GM19043 (cell line): ENCODE measurements at regions not wholly inside any gene's neighbourhood (a gene's known extent, or its start where the extent isn't known, plus 50 kb on each side); places are given as distances from the start of the nearest gene placed in this dataset.
A peak's percentile ranks its signal among the peaks of the same experiment; 100 is the strongest.

Experiments used
- ATAC-seq: cut with Tn5 transposase; IDR thresholded peaks from one replicate; pipeline ENCODE4 v1.9.1; 2021; ENCODE audit warnings: low read depth; ENCODE audit not compliant: unreplicated experiment

DNA sequence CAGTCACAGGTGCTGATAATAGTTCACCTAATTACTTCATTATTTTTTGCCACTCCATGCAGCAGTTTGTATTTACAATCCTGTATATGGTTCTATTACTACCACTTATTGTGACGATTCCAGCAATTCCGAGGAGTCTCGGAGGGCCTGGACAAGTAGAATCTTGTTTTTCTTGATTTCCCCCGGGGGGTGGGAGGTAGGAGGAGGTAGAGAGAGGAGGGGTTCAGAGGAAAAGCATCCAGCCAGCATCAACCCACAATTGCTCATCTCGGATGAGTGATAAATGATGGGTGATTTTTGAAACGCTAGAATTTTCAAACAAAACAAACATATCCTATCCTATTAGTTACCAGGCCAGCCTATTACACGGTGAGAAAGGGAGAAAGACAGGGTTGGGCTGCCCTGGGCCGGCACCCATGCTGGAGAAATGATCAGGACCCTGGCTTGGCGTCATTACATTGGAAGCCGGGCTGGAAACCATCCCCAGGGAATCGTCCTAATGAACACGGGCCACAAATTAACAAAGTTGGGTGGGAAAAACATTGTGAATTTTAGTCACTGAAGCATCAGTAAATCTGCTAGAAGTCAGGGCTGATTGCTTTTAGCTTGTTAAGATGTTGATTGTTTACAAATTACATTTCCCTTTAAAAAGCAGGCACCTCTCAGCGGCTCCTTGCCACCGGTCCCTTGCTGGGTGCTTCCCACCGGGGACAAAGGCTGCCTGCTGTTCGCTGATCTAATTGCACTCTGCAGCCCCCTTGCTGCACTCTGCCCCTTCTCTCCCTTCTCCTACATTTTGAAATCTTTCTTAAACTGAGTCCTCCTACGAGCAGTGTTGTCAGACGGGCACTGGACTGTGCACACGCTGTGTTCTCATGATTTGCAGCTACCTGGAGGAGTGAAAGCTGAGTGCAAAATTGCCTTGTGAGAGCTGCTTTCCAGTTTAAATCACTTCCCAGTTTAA lies 95.5 kb downstream of the FAM204A start:
- ATAC-seq = no peak

DNA sequence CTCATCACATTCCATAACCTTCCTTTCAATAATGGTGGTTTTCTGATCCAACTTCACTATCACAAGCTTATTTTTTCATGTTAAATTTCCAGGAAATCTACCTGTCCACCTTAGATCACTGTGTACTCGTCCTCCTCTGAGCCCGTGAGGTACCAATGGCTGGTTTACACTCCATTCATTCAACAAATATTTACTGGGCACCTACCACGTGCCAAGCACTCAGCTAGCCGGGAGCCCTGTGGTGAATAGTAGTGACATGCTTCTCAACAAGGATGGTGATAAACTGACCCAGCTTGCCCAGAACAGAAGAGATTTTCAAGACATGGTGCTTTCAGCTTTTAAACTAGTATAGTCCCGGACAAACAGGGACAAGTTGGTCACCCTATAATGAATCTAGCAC lies 98.2 kb downstream of the FAM204A start:
- ATAC-seq = no peak

DNA sequence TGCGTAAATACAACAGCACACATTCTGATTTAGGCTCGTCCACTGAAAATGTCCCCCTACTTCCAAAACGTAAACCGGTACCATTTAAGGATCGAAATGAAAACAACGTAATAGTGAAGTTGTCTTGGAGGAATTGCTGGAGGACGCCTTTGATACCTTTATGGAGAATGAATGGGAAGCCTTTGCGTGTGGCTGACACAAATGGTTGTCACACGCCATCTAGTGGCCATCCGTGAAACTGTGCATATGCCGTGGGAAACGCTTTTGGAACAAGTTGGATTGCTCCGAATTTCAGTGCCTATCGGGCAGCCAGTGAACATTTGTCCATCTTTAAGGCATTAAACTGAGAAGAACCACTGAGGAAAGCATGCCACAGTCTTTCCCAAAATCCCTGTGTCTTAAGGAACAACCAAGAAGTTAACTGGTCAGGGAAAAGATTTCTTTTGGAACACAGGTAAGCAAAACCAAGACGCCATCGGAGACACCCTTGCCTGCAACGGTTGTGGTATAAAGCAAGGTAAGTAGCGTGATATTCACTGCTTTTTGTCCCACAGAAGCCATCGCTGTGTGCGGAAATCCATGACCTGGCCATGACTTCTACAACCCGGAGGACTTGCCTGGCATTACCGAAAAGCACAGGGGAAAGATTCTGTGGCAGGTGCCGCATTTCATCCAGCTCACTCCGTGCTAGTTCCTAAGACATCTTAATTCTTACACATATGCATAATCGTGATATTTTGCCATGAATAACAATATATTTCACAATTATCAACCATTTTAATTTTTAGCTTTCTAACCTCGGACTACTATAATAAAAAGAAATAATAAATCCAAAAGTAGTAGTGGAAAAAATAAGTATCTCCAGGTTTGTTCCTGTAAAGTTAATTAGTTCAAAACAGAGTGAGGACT lies 100.6 kb downstream of the FAM204A start:
- ATAC-seq = peak; percentile 55

DNA sequence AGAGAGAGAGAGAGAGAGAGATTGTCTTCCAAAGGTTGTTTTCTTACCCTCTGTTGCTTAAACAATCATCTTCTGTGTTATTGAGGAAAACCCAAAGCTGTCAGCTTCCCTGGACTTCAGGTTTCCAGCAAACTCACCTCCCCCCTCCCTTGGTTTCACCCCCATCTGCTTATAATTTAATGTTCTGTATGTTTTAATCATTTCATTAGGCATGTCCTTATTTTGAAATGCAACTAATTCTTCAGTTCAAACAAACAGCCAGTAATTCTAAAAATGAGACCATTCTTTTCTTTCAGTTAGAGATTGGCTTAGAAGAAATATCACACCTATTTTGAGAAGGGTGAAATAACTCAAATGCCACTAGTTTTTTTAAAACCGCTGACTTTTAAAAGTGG lies 102.9 kb downstream of the FAM204A start:
- no peak for ATAC-seq

DNA sequence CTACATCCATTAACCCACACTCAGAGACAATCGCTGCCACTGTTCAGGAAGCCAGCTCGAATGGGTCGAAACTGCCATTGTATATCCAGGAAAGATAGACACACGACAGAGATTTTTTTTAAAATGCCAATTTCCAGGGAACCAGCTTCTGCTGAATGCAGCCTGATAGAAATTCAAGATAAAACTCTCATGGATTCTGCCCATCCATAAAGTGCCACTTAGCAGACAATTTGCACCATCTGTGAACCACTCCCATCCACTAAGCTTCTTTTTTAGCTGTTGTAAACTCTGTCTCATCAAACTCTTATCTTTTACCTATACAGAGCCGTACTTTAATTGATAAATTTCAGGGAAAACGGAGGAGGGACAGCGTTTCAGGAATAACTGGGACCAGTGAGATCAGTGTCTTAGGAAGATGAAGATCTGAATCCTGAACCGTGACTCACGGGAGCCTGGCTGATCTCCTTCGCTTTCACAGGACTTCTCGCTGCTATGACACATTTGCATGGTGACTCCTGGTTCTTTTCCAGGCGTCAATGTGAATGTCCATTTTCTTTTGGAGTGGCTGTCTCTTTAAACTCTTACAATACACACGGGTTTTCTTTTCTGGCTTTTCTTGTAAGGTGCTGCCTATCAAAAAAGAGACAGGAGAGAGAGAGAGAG lies 103.4 kb downstream of the FAM204A start:
- no peak for ATAC-seq

DNA sequence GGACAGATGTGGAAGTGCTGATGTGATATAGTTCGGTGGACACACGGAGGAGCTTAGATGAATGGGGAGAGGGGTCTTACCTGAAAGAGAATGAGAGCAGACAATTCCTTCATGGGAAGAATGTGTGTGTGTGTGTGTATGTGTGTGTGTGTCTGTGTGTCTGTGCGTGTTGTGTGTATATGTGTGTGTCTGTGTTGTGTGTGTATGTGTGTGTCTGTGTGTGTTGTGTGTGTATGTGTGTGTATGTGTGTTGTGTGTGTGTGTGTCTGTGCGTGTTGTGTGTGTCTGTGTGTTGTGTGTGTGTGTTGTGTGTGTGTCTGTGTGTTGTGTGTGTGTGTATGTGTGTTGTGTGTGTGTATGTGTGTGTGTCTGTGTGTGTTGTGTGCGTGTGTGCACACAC lies 104.2 kb downstream of the FAM204A start:
- no peak for ATAC-seq

DNA sequence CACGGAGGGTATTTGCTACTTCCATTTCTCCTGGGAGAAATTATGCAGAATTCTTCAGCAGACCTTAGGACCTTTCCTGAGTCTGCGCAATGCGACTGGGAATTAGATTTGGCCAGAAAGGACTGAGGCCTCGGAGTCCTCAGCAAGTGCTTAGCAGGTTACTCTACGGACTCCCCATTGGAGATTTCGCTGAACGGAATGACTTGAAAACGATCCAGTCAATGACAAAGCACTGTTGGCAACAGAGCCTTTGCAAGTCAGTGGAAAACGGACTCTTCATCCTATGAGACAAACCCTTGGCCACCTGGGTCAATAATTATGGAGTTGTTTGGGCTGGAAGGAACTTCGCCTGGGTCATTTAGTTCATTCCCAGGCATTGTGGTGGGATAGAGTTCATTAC lies 107.4 kb downstream of the FAM204A start:
- ATAC-seq = no peak

DNA sequence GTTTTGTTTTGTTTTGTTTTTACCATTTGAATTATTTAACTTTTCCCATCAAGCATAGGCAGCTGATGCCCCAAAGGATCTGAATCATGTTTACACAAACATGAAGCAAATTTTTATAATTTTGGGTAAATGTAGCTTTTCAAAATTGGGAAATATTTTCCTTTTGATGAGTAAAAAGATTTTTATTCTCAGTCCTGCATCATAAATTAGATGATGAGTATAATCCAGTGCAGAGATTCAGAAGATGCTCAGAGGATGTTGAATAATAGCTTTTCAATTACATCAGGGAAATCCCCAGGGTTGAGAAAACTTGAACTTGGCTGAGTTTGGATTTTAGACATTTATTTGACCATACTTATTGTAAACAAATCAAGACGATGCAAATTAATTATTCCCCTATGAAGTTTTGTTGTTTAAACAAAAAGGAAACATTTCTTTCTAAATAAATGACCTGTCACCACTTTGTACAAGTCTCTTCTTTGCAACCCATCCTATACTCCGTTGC lies 121.7 kb downstream of the FAM204A start:
- no peak for ATAC-seq

DNA sequence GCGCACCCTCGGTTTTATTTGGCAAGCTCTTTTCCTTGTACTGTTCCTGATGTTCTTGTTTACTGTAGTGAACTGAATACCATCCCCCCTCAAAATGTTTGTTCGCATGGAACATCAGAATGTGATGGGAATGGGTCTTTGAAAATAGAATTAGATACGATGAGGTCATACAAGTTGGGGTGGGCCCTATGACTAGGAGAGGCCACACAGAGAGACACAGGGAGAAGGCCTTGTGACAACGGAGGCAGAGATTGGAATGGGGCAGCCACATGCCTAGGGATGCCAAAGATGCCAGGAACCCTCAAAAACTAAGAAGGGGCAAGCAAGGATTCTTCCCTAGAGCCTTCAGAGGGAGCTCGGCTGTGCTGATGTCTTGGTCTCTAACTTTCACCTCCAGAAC lies 123.6 kb downstream of the FAM204A start:
- no peak for ATAC-seq

DNA sequence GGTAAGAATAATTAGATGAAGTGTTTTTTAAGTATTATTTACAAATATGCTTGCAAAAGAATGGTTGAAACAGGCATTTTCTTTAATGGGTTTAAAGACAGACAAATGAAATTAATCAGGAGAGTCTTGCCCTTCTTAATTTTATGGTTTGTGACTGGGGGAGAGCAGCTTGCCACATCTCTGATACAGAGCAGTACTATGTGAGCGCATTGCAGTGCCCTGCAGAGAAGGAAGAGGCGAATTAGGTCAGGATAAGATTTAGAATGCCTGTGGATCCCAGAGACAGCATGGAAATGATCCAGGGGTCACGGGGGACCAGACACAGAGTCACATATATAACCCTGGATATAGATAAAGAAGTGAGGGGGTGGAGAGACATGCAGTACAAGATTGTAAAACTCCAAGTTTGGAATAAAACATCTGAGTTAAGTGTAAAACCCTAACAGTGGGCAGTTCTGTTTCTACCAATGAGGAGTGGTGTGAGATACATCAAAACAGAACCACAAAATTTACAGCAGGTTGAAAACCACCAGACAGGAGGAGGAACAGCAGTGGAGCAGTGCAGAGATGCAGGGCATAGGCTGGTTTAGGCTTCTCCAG lies 125.5 kb downstream of the FAM204A start:
- no peak for ATAC-seq

DNA sequence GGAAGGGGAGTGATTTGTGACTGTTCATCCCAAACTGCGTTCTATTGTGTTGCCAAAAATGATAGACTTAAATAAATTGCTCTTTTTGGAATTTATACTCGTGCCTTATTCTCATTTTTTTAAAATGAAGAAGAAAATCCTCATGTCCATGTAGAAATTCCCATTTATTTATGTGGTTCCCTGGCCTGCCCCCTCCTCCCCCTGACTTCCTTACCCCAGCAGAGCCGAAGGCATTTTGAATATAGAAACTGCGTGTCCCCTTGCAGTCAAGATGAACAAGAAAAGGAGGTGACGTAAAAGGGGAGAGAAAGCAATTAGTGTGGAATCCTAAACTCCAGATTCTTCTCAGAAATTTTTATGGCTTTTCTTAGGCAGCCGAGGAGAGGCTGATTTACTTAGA lies 126.1 kb downstream of the FAM204A start:
- ATAC-seq = no peak

DNA sequence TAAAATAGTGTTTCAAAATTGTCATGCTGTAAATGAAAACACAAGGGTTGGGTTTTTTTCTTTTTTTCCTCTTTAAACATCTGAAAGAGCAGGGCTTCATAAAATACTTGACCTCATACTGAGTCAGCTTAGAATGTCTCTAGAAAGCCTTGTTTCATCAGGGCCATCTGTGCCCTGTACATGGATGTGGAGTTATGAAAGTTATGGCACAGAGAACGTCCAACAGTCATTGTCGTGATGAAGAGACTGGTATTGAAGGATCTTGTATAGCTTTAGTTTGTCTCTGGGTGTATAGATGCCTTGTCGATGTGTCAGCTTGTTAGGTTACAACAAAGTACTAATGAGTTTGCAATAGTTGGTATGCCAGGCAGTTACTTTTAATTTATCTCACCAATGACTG lies 127.3 kb downstream of the FAM204A start:
- no peak for ATAC-seq

DNA sequence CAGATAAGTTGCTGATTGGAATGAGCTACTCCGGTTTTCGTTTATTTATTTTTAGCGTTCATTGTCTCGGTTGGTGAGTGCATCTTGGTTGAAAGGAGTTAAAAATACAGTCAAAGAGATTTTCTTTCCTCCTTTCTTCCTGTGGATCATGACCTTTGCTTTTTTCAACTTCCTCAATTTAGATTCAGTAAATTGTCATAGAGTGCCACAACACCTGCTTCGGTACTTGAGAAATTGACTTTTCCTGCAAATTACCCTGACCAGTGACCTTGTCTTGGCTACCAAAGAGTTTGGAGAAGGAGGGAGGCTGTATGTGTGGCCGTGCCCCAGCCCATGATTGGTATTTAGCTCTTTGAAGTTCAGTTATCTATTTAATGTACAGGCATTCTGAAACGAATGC lies 128.7 kb downstream of the FAM204A start:
- ATAC-seq = no peak

DNA sequence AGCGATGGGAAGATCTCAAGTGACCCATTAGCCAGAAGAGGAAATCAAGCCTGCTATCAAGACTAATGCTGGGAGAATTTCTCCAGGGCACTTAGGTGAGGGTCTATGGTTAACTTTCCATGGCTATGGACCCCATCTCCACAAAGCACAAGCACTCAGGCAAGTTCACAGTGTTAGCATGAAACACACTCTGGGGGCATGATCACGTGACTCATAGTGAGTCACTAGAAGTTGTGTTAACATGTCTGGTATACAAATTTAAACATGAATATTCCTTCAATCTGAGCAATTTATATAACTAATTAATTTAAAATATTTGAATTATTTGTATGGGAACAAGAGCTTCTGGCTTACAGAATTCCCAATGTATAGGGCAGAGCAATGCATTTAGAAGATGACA lies 131.8 kb downstream of the FAM204A start:
- ATAC-seq = no peak

DNA sequence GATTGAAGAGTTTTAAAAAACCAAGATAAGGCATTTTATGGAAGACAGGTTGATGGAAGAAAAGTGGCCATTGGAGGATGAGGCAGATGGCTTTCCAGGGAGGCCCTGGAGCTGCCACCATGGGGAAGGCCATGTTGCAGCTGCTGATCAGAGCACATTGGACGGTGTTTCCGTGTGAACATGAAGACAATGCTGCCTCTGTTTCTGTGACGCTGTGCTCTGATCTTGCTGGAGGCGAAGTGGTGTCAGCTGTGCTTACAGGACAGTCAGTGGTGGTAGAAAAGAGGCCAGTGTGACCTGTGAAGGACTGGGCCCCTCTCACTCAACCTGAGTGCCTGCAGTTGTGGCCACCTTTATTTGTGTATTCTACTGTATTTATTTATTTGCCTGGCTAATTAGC lies 132.9 kb downstream of the FAM204A start:
- no peak for ATAC-seq

DNA sequence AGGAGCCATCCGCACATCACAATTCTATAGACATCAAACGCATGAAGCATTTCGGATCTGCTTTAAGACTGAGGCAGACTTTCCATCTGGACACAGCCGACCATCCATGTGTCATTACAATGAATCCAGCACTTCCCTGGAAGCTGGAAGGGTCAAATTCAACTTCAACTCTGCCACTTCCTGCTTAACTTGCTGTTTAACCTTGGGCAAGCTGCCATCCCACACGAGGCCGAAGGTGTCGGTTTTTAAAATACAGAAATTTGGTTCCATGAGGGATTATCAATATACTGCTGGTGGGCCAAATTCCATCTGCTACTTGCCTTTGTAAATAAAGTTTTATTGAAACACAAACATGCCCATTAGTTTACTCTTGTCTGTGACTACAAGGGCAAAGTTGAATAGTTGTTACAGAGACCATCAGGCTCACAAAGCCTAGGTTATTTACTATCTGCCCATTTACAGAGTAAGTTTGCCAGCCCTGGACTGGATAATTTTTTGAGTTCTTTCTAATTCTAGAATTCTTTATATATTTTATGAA lies 134.6 kb downstream of the FAM204A start:
- no peak for ATAC-seq

DNA sequence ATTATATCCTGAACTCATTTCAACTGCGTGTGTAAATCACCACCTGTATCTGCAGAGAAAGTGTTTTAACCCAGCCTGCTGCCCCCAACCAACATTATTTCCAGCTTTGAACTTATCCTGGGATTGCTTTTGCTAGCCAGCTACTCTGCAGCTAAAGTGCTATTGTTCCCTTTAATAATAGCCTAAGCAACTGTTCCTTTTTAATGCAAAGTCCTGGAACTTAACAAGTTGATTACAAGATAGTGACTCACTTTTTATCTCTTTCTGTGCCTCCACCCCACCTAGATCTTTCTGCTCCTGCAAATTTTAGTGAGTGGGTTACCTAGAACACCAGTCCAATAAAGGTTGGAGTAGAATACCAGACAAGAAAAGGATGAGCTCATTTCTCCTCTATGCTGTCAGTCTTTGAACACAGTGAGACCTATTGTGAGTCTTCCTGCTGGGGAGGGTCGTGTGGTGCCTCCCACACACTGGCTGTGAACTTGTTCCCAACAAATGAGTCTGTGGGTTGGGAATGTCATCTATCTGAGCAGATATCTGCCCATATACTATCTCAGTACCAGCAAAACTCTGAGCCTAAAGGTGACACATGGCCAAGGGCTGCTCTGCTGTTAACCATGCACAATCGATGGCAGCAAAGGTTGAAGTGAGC lies 137.7 kb downstream of the FAM204A start:
- no peak for ATAC-seq

DNA sequence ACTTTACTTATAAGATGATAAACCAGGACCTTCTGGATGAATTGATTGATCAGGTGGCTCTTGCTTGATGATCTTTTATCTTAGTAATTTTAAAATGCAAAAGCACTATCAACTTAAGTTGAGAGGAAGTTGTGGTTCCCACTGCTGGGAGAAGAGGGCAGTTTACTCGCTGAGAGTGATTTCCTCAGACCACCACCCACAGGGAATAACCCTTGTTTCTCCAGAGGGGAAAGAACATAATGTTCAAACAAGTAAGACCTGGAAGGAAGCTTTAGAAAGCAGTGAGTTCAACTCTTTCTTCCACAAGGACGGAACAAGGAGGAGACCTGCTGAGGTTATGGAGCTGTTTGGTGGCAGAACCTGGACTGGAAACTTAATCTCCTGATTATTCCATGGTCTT lies 138.7 kb downstream of the FAM204A start:
- ATAC-seq = no peak

DNA sequence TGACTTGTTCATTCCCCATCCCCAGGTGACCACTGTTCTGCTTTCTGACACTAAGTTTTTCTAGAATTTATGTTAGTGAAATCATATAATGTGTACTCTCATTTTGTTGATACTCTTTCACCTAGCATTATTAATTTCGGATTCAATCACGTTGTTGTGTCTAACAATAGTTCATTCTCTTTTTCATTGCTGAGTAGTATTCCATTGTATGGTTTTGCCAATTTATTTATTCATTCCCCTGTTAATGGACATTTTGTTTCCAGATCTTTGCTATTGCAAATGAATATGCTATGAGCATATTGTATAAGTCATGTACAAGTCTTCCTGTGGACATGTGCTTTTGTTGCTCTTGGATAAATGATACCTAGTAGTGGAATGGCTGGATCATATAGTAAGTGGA lies 146.4 kb downstream of the FAM204A start:
- no peak for ATAC-seq

DNA sequence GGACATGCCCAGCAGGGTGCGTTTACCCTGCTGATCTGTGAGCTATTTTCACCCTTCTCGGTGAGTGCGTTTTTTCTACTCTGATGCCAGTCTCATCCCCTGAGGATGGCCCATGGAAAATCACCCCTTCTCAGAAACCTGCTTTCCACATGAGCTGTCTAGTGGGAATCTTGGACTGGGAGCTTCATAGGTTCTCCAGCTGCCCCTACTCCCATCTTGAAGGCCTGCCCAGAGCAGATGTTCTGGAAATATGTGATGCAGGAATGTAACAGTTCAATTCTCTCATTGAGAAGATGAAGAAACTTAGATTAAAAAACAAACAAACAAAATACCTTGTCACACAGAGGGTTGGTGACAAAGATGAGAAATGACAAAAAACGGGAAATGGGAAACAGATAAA lies 146.9 kb upstream of the RAB11FIP2 start:
- ATAC-seq = no peak
